RWPE1 (cell line): ENCODE measurements at regions not wholly inside any gene's neighbourhood (a gene's known extent, or its start where the extent isn't known, plus 50 kb on each side); places are given as distances from the start of the nearest gene placed in this dataset.

ENCODE experiments used
- CTCF ChIA-PET: fragments of 350-600 bp; sonication (Branson Sonifier 250); formaldehyde crosslinking; extraction: SDS; loops from one replicate; lab custom pipeline; 2021; lab: Yijun Ruan, JAX
- POLR2A ChIA-PET: fragments of 400-600 bp; formaldehyde crosslinking; extraction: SDS; loops from one replicate; lab custom pipeline; 2020; ENCODE audit warnings: antibody characterized with exemption; ENCODE audit not compliant: low non-redundant PET; lab: Yijun Ruan, JAX
- DNase-seq: peaks from one replicate; pipeline ENCODE4 v3.0.0; 2012; ENCODE audit warnings: low spot score
- H3K27ac ChIP-seq: fragments of 450-650 bp; 2 replicates; pipeline ENCODE4 v1.5.1; 2017
- TF ChIP-seq, protein P1 (sequence below): fragments of 450-650 bp; conservative IDR thresholded peaks from 2 replicates; pipeline ENCODE4 v1.5.1; 2017; ENCODE audit warnings: low read depth, mild to moderate bottlenecking

DNA sequence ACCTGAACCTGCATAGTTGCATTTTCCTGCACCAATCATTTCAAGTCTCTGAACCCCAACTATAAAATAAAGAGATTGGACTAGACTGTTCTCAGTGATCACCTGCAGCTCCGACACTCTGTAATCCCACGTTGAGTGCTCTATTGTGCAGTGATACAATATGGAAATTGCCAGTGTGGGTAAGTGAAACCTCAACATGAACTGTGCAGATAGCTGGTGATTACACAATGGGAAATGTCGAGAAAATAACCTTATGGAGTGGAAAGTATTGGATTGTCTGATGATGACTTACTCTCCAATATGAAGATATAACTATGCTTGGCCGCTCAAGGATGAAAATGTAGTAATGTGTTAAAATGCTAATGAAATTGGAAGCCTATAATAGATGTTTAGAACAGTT is 293.1 kb upstream of the BRINP1 start:
- TF ChIP-seq, protein P1, sequence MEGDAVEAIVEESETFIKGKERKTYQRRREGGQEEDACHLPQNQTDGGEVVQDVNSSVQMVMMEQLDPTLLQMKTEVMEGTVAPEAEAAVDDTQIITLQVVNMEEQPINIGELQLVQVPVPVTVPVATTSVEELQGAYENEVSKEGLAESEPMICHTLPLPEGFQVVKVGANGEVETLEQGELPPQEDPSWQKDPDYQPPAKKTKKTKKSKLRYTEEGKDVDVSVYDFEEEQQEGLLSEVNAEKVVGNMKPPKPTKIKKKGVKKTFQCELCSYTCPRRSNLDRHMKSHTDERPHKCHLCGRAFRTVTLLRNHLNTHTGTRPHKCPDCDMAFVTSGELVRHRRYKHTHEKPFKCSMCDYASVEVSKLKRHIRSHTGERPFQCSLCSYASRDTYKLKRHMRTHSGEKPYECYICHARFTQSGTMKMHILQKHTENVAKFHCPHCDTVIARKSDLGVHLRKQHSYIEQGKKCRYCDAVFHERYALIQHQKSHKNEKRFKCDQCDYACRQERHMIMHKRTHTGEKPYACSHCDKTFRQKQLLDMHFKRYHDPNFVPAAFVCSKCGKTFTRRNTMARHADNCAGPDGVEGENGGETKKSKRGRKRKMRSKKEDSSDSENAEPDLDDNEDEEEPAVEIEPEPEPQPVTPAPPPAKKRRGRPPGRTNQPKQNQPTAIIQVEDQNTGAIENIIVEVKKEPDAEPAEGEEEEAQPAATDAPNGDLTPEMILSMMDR: no peak
- no peak for DNase-seq
- CTCF ChIA-PET: no interaction called here
- H3K27ac ChIP-seq: no peak overlapping the region
- POLR2A ChIA-PET: no interaction called here

DNA sequence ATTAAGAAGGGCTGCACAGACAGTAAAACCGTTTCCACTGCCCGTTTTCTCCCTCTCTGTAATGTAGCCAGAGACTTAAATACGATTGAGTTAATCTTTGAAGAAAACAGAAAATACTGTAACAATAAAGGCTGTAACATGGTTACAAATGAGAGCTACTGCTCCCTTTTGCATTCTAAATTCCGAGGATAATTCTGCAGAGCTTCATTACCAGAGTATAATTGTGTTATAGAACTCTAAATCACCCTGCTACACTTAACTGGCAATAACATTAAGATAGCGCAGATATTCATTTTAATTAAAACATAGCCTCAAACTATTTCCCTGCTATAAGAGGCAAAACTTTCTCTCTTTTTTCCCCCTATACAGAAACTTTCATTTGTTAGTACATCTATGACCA is 283.7 kb upstream of the BRINP1 start:
- ChIA-PET POLR2A (no interaction called here), CTCF (no interaction called here)
- DNase-seq: no peak
- no peak overlapping the region for H3K27ac ChIP-seq
- TF ChIP-seq, protein P1: no peak

DNA sequence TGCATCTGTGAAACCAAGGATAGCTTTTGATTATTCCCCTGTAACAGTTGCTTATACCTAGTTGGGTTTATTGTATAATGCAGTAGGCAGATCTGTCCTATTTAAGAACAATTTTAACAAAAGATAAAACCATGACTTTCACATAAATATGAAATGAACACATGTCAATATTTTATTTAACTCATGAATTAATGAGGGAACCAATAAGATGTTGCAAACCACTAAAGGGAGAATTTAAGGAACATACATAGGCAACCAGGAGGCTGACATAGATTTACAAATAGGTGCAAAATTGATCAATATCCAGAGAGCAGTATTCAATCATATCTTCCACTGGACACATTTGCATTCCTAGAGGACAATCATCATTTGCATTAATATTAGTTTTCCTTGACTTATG is 280.0 kb upstream of the BRINP1 start:
- POLR2A ChIA-PET: no interaction called here
- TF ChIP-seq, protein P1: no peak
- CTCF ChIA-PET: no interaction called here
- DNase-seq: no peak
- no peak overlapping the region for H3K27ac ChIP-seq

DNA sequence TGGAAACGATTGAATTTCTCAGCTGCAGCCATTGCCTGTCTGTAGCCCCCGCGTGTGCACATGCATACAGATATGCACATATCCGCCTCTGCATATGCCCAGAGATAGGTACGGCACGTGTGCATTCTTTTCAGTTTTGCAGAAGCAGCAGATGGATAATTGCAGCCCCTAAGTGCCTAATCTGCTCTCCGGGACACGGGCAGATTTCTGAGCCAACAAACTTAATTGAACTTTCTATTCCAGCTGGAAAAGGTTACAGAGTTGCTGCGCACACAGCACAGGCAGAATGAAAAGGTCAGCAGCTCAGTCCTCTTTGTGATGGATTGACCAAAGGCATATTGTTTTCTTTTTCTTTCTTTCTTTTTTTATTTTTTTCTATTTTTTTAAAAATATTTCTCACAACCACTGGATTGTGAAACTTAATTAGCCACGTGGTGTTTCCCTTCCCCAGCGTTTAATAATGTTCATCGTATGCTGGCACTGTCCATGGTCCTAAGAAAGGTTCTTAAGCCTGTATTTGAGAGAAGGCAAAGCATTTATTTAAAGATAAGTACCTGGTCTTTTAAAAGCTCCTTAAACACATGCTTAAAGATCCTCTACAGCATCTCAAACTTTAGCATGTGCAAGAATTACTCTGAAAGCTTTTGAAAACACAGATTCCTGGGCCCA is 270.2 kb upstream of the BRINP1 start:
- ChIA-PET CTCF (interaction anchor here (0.5 kb wide), 1 partner anchor 1023 kb away, joined by 6 read pairs; no protein-coding TSS in a partner anchor), POLR2A (interaction anchor here (0.5 kb wide), 1 partner anchor 320 kb away, joined by 3 read pairs; no protein-coding TSS in a partner anchor)
- no peak for DNase-seq
- TF ChIP-seq, protein P1: no peak
- no peak overlapping the region for H3K27ac ChIP-seq

DNA sequence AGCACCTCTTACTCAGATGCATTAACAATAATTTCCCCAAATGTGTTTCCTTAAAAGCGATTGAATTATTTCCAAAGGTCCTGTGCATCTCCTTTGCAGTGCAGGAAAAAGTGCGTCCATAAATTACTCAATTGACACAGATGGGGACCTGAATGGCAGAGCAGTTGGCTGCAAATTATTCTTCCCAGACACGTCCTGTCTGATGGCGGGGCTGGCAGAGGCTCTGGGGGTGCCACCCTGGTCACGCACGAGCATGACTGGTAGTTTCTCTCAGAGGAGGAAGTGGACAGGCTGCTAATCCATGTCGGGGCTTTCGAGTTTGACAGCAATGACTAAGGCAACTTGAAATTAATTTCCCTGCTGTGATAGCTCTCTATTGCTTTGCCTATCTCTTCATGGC is 264.8 kb upstream of the BRINP1 start:
- DNase-seq: no peak
- TF ChIP-seq, protein P1: no peak
- no peak overlapping the region for H3K27ac ChIP-seq
- CTCF ChIA-PET: no interaction called here
- POLR2A ChIA-PET: no interaction called here

GRCh38 chr9:119611565-119611964 is 242.3 kb upstream of the BRINP1 start:
- DNase-seq: no peak
- POLR2A ChIA-PET: no interaction called here
- TF ChIP-seq, protein P1: no peak
- no peak overlapping the region for H3K27ac ChIP-seq
- CTCF ChIA-PET: no interaction called here
